GM12874 (cell line): ENCODE measurements at regions not wholly inside any gene's neighbourhood (a gene's known extent, or its start where the extent isn't known, plus 50 kb on each side); places are given as distances from the start of the nearest gene placed in this dataset.

Experiments
- CTCF ChIP-seq: IDR thresholded peaks from 2 replicates; pipeline ENCODE4 v1.5.1; 2011; ENCODE audit warnings: low read depth, mild to moderate bottlenecking, control low read depth, low read length, moderate library complexity; ENCODE audit not compliant: insufficient read depth

- TF ChIP-seq CTCF: no peak
Measured at GRCh38 chr20:23234311-23235078, 116.1 kb upstream of the NXT1 start.

GRCh38 chr20:23233341-23233740 is 117.2 kb upstream of the NXT1 start:
- no peak for TF ChIP-seq CTCF

- TF ChIP-seq CTCF: no peak
Measured at GRCh38 chr20:23232679-23233308, 117.8 kb upstream of the NXT1 start.

GRCh38 chr20:23232219-23232581 is 118.4 kb upstream of the NXT1 start:
- no peak for TF ChIP-seq CTCF

- TF ChIP-seq CTCF: no peak
Measured at GRCh38 chr20:23231561-23232218, 118.9 kb upstream of the NXT1 start.

GRCh38 chr20:23230766-23231385 is 119.7 kb upstream of the NXT1 start:
- no peak for TF ChIP-seq CTCF

GRCh38 chr20:23229989-23230388 is 120.6 kb upstream of the NXT1 start:
- TF ChIP-seq CTCF: no peak
